ENCODE measurements at regions not wholly inside any gene's neighbourhood (a gene's known extent, or its start where the extent isn't known, plus 50 kb on each side); places are given as distances from the start of the nearest gene placed in this dataset.
A peak's percentile ranks its signal among the peaks of the same experiment; 100 is the strongest.

- WGBS (ENCODE audit: insufficient coverage, low coverage, missing lambda C conversion rate): 6% methylated on average over 3 of the region's 3 CpGs
- Histone ChIP-seq H3K4me3 (no peak overlapping the region), H3K9ac (ENCODE audit: insufficient read depth in 1 of 2, low read depth in 2 of 2, low read length in 2 of 2) (no peak overlapping the region; a peak in 1 of 4 replicates), H3K36me3 (ENCODE audit: control insufficient read depth, insufficient read depth, low read length) (no peaks in the 10 kb centered on the region), H3K9me3 (replicated peaks; ENCODE audit: control insufficient read depth, insufficient read depth, low read depth, low read length) (no peaks in the 10 kb centered on the region), H3K27ac (ENCODE audit: extremely low read depth, low read depth, low read length) (no peak overlapping the region), H3K4me1 (replicated peaks in 1 of 2; ENCODE audit: control insufficient read depth in 2 of 2, insufficient read depth in 2 of 2, low read length in 2 of 2) (peaks cover 0 to 2% of the 10 kb centered on the region in 2 experiments; a peak in 2 of 5 replicates), H3K79me2 (ENCODE audit: control insufficient read depth, insufficient read depth, low read length) (no peaks in the 10 kb centered on the region), H2AFZ (ENCODE audit: low read depth, low read length) (no peak overlapping the region), H4K20me1 (replicated peaks; ENCODE audit: control insufficient read depth, insufficient read depth, low read length) (no peaks in the 10 kb centered on the region), H3K9me1 (ENCODE audit: control insufficient read depth, insufficient read depth, low read length) (no peaks in the 10 kb centered on the region), H3K4me2 (ENCODE audit: insufficient read depth, low read length) (no peak overlapping the region), H3K27me3 (ENCODE audit: control insufficient read depth in 2 of 2, insufficient read depth in 2 of 2, low read length in 2 of 2) (no peaks in the 10 kb centered on the region)
- DNase-seq (ENCODE audit: extremely low read depth in 1 of 4, low spot score in 3 of 4) (no peak), FAIRE-seq (no peak), ATAC-seq (peak; percentile 34; the same call in 1 of the 3 replicates)
- POLR2A ChIA-PET: interaction anchor here (1.2 kb wide), 1 partner anchor 32 kb away, joined by 3 read pairs; no protein-coding TSS in a partner anchor
- CTCF ChIA-PET (ENCODE audit: low intra/inter-chr PET ratio): interaction anchor here (0.6 kb wide), 1 partner anchor 89 kb away, joined by 4 read pairs; no protein-coding TSS in a partner anchor
- in situ Hi-C loops (cut with MboI): no loop called here
- BruUV-seq (replicated peaks): no TSS peak
- TF ChIP-seq ZNF407 (IDR thresholded peaks at IDR 0.05; ENCODE audit: low read depth) (no peak), ZSCAN32 (CRISPR knock-in tag; IDR thresholded peaks at IDR 0.05) (no peak), RAD51 (IDR thresholded peaks at IDR 0.05; ENCODE audit: borderline replicate concordance, low read depth) (no peak), SPI1 (IDR thresholded peaks at IDR 0.05; ENCODE audit: borderline replicate concordance, low read depth, low read length) (peak; percentile 32; the same call in 1 of the 2 replicates)
- intact Hi-C loops (cut with micrococcal nuclease): no loop called here
Observed at GRCh38 chr2:47259829-47260228, 83.5 kb upstream of the CALM2 start.

Measured in K562 (cell line).